ENCODE measurements at regions not wholly inside any gene's neighbourhood (a gene's known extent, or its start where the extent isn't known, plus 50 kb on each side); places are given as distances from the start of the nearest gene placed in this dataset.

DNA sequence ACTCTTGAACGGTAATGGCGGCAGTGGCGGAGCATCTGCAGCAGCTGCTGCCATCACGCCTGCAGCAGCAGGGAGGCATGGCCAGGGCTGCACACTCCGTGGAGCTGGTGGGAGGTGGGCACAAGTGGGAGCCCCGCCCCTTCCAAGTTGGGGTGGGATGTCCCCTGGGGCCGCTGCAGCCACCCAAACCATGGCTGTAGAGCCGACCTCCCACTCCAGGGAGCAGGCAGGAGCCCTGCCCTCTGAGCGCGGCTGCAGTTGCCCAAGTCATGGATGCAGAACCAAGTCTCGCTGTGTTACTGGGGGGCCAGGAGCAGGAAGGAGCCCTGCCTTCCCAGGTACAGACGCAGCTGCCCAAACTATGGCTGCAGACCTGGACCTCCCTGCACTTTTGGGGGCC lies 215.3 kb upstream of the VLDLR start:
- TF ChIP-seq EP300 (IDR thresholded peaks at IDR 0.05; ENCODE audit: borderline replicate concordance) (no peak), TAF1 (IDR thresholded peaks at IDR 0.05; ENCODE audit: low read depth) (no peak), FOXM1 (IDR thresholded peaks at IDR 0.05; ENCODE audit: borderline replicate concordance, low read depth) (no peak)
- TF ChIP-seq, protein P1, sequence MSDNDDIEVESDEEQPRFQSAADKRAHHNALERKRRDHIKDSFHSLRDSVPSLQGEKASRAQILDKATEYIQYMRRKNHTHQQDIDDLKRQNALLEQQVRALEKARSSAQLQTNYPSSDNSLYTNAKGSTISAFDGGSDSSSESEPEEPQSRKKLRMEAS (IDR thresholded peaks at IDR 0.05) = no peak
